Neural crest cell (in vitro differentiated cells): ENCODE measurements at regions not wholly inside any gene's neighbourhood (a gene's known extent, or its start where the extent isn't known, plus 50 kb on each side); places are given as distances from the start of the nearest gene placed in this dataset.

Source experiments
- DNase-seq: peaks from one replicate; pipeline ENCODE4 v3.0.0; 2021; ENCODE audit warnings: low read depth, mixed read lengths, low spot score
- H3K27ac Mint-ChIP-seq: one replicate; pipeline ENCODE4 v1.8.0; 2021; ENCODE audit warnings: mild to moderate bottlenecking, mixed read lengths; ENCODE audit not compliant: unreplicated experiment
- H3K27me3 Mint-ChIP-seq: 2 replicates; pipeline ENCODE4 v1.8.0; 2021; ENCODE audit warnings: low read depth, mild to moderate bottlenecking, mixed read lengths
- H3K36me3 Mint-ChIP-seq: 2 replicates; pipeline ENCODE4 v1.8.0; 2021; ENCODE audit warnings: low read depth, mild to moderate bottlenecking, mixed read lengths
- H3K4me1 Mint-ChIP-seq: 2 replicates; pipeline ENCODE4 v1.8.0; 2021; ENCODE audit warnings: mixed read lengths
- H3K4me3 Mint-ChIP-seq: one replicate; pipeline ENCODE4 v1.8.0; 2021; ENCODE audit warnings: mild to moderate bottlenecking, mixed read lengths
- H3K9me3 Mint-ChIP-seq: 2 replicates; pipeline ENCODE4 v1.8.0; 2021; ENCODE audit warnings: mixed read lengths
- CTCF ChIP-seq: fragments of 200-600 bp; sonication (generic); conservative IDR thresholded peaks from 2 replicates; pipeline ENCODE4 v1.5.0; 2021; ENCODE audit warnings: antibody characterized with exemption, mild to moderate bottlenecking

- no peak for DNase-seq
- Mint-ChIP-seq H3K27ac (peak overlapping the region; percentile 39), H3K36me3 (no peaks in the 10 kb centered on the region)
Observed at GRCh38 chr2:12124790-12125189, 378.4 kb downstream of the LPIN1 start.

GRCh38 chr2:12126318-12126717 lies 379.9 kb downstream of the LPIN1 start:
- peaks cover 3% of the 10 kb centered on the region for H3K9me3 Mint-ChIP-seq
- no peaks in the 10 kb centered on the region for H3K4me1 Mint-ChIP-seq
- no peaks in the 10 kb centered on the region for H3K36me3 Mint-ChIP-seq
- H3K27ac Mint-ChIP-seq, result no peak overlapping the region
- TF ChIP-seq CTCF, result no peak
- DNase-seq, result no peak
- no peak overlapping the region for H3K4me3 Mint-ChIP-seq
- H3K27me3 Mint-ChIP-seq, result no peaks in the 10 kb centered on the region

More at GRCh38 chr2:12124790-12125189, 378.4 kb downstream of the LPIN1 start:
- Mint-ChIP-seq H3K4me1 (no peaks in the 10 kb centered on the region), H3K27me3 (no peaks in the 10 kb centered on the region), H3K4me3 (no peak overlapping the region), H3K9me3 (peaks cover 3% of the 10 kb centered on the region)
- no peak for TF ChIP-seq CTCF

DNA sequence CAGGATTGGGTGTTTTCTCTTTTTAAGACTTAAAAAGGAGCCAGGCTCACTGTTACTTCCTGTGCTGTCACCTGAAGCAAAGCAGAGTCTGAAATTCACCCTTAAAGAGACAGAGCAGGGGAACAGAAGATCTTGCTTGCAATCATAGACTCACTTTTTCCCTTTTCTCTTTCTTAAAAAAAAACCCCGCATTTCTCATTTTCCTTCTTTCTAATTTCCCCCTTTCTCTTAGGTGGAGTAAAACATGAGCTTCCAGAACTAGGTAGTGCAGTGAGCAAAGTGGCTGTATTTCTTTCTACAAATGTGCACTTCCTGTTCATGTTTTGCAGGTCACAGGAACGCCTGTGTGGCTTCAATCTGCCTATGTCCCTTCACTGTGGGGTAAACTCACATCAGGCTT lies 381.2 kb downstream of the LPIN1 start:
- Mint-ChIP-seq H3K4me1 (no peaks in the 10 kb centered on the region), H3K27ac (no peak overlapping the region), H3K9me3 (peaks cover 3% of the 10 kb centered on the region), H3K36me3 (no peaks in the 10 kb centered on the region), H3K4me3 (no peak overlapping the region), H3K27me3 (no peaks in the 10 kb centered on the region)
- TF ChIP-seq CTCF, result no peak
- no peak for DNase-seq

DNA sequence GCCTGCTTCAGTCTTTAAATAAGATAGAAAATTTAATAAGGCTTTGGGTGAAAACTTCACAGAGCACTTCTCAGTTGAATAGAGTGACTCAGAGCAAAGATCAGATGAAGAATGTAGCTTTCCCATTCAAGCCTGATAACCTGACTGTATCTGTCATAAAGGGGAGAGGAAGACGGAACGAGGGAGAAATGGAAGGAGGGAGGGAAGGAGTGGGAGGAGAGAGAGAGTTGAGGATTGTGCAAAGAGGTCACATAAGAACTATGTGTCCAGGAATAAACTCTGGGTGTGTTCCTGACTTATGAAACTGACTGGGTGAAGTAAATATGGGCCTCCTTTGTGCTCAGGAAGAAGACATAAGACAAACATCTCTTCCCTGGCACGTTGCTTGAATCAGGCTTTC lies 385.5 kb downstream of the LPIN1 start:
- Mint-ChIP-seq H3K9me3 (no peaks in the 10 kb centered on the region), H3K27me3 (no peaks in the 10 kb centered on the region), H3K4me3 (no peak overlapping the region), H3K4me1 (no peaks in the 10 kb centered on the region), H3K36me3 (no peaks in the 10 kb centered on the region), H3K27ac (no peak overlapping the region)
- TF ChIP-seq CTCF, result no peak
- DNase-seq, result no peak

GRCh38 chr2:12141618-12142258 lies 395.3 kb downstream of the LPIN1 start:
- DNase-seq, result no peak
- no peaks in the 10 kb centered on the region for H3K36me3 Mint-ChIP-seq
- no peak overlapping the region for H3K27ac Mint-ChIP-seq
- peaks cover 24% of the 10 kb centered on the region for H3K4me1 Mint-ChIP-seq
- no peaks in the 10 kb centered on the region for H3K9me3 Mint-ChIP-seq
- no peaks in the 10 kb centered on the region for H3K27me3 Mint-ChIP-seq
- TF ChIP-seq CTCF, result no peak
- no peak overlapping the region for H3K4me3 Mint-ChIP-seq
